M059J (cell line): ENCODE measurements at regions not wholly inside any gene's neighbourhood (a gene's known extent, or its start where the extent isn't known, plus 50 kb on each side); places are given as distances from the start of the nearest gene placed in this dataset.
"Not testable (repeated sequence)": the region's sequence is repeated elsewhere in the genome, so short reads cannot be mapped to it uniquely, and the experiment has no call there.

Experiments
- DNase-seq: peaks from one replicate; pipeline ENCODE4 v3.0.0-alpha.2; 2012; ENCODE audit warnings: low read depth

GRCh38 chr13:80894917-80895316 lies 554.0 kb upstream of the SPRY2 start:
- DNase-seq = no peak

GRCh38 chr13:80889829-80890228 lies 548.9 kb upstream of the SPRY2 start:
- no peak for DNase-seq

GRCh38 chr13:80888390-80888789 lies 547.5 kb upstream of the SPRY2 start:
- DNase-seq = no peak

GRCh38 chr13:80884056-80884785 lies 543.3 kb upstream of the SPRY2 start:
- no peak for DNase-seq

GRCh38 chr13:80883545-80883944 lies 542.6 kb upstream of the SPRY2 start:
- DNase-seq = no peak

GRCh38 chr13:80881942-80882445 lies 541.1 kb upstream of the SPRY2 start:
- no peak for DNase-seq

GRCh38 chr13:80881495-80881894 lies 540.6 kb upstream of the SPRY2 start:
- DNase-seq = no peak

- no peak for DNase-seq
These were observed 540.1 kb upstream of the SPRY2 start for GRCh38 chr13:80881034-80881433.

GRCh38 chr13:80877944-80878241 lies 537.0 kb upstream of the SPRY2 start:
- no peak for DNase-seq

GRCh38 chr13:80877209-80877943 lies 536.5 kb upstream of the SPRY2 start:
- no peak for DNase-seq

- no peak for DNase-seq
These were observed 532.7 kb upstream of the SPRY2 start for GRCh38 chr13:80873589-80873988.

- not testable (repeated sequence) for DNase-seq
These were observed 531.0 kb upstream of the SPRY2 start for GRCh38 chr13:80871971-80872370.

GRCh38 chr13:80871481-80871880 lies 530.6 kb upstream of the SPRY2 start:
- no peak for DNase-seq

GRCh38 chr13:80870186-80870585 lies 529.3 kb upstream of the SPRY2 start:
- DNase-seq = no peak

- DNase-seq = no peak
These were observed 526.0 kb upstream of the SPRY2 start for GRCh38 chr13:80866921-80867320.

- DNase-seq = no peak
These were observed 524.4 kb upstream of the SPRY2 start for GRCh38 chr13:80865329-80865728.

GRCh38 chr13:80862456-80862855 lies 521.5 kb upstream of the SPRY2 start:
- no peak for DNase-seq

GRCh38 chr13:80860845-80861244 lies 519.9 kb upstream of the SPRY2 start:
- DNase-seq = no peak

GRCh38 chr13:80858131-80858530 lies 517.2 kb upstream of the SPRY2 start:
- no peak for DNase-seq

- no peak for DNase-seq
These were observed 516.4 kb upstream of the SPRY2 start for GRCh38 chr13:80857321-80857720.

GRCh38 chr13:80850771-80851170 lies 509.8 kb upstream of the SPRY2 start:
- DNase-seq = no peak

GRCh38 chr13:80844164-80844563 lies 503.2 kb upstream of the SPRY2 start:
- no peak for DNase-seq

GRCh38 chr13:80841414-80841813 lies 500.5 kb upstream of the SPRY2 start:
- DNase-seq = no peak
